K562 (cell line): ENCODE measurements at regions not wholly inside any gene's neighbourhood (a gene's known extent, or its start where the extent isn't known, plus 50 kb on each side); places are given as distances from the start of the nearest gene placed in this dataset.

ENCODE experiments used
- ARHGAP35 ChIP-seq: fragments of 450-650 bp; IDR thresholded peaks from 2 replicates; pipeline ENCODE4 v1.6.1; 2018; ENCODE audit not compliant: partially characterized antibody
- BCL6 ChIP-seq: fragments of 250-450 bp; sonication (Bioruptor Pico); IDR thresholded peaks from 2 replicates; pipeline ENCODE4 v1.4.0; 2020
- CBX2 ChIP-seq: fragments of 200-600 bp; sonication (generic); IDR thresholded peaks from one replicate; pipeline ENCODE4 v1.6.1; 2012; ENCODE audit warnings: mild to moderate bottlenecking, low read length, inconsistent platforms; ENCODE audit not compliant: insufficient read depth, poor library complexity, severe bottlenecking
- CLOCK ChIP-seq: fragments of 250-450 bp; sonication (Bioruptor Pico); IDR thresholded peaks from 2 replicates; pipeline ENCODE4 v1.4.0; 2020; ENCODE audit warnings: mild to moderate bottlenecking, moderate library complexity, borderline replicate concordance
- DDX20 ChIP-seq: fragments of 450-650 bp; IDR thresholded peaks from 2 replicates; pipeline ENCODE4 v1.6.1; 2016; ENCODE audit warnings: missing genetic modification characterization, low read depth, mild to moderate bottlenecking, missing compliant biosample characterization, moderate library complexity
- GMEB1 ChIP-seq: fragments of 250-450 bp; sonication (Bioruptor Pico); IDR thresholded peaks from 2 replicates; pipeline ENCODE4 v1.4.0; 2020; ENCODE audit warnings: mild to moderate bottlenecking
- HINFP ChIP-seq: fragments of 450-650 bp; conservative IDR thresholded peaks from 2 replicates; pipeline ENCODE4 v1.6.1; 2016; ENCODE audit warnings: missing genetic modification characterization, low read depth, mild to moderate bottlenecking, control low read depth, missing compliant biosample characterization
- IRF9 ChIP-seq: fragments of 450-650 bp; IDR thresholded peaks from 2 replicates; pipeline ENCODE4 v1.6.1; 2016; ENCODE audit warnings: missing biosample characterization, missing genetic modification characterization
- MED1 ChIP-seq: sonication (generic); formaldehyde crosslinking; IDR thresholded peaks from 2 replicates; pipeline ENCODE4 v1.8.1; 2023; ENCODE audit warnings: missing genetic modification reagents, borderline replicate concordance
- MLX ChIP-seq, 2 experiments: fragments of 450-650 bp in 1 of 2; sonication (generic) in 1 of 2; formaldehyde crosslinking; conservative IDR thresholded peaks; 2 replicates each; pipeline versions ENCODE4 v1.4.0 to v1.8.1; 2020 to 2022; ENCODE audit warnings: mild to moderate bottlenecking in 1 of 2, missing genetic modification reagents in 1 of 2
- NBN ChIP-seq: fragments of 450-650 bp; IDR thresholded peaks from 2 replicates; pipeline ENCODE4 v1.6.1; 2016; ENCODE audit warnings: low read depth, mild to moderate bottlenecking
- NFE2L1 ChIP-seq: fragments of 450-650 bp; IDR thresholded peaks from 2 replicates; pipeline ENCODE4 v1.6.1; 2016; ENCODE audit warnings: missing genetic modification characterization, low read depth, mild to moderate bottlenecking, missing compliant biosample characterization, moderate library complexity, borderline replicate concordance
- NFRKB ChIP-seq: fragments of 450-650 bp; IDR thresholded peaks from 2 replicates; pipeline ENCODE4 v1.6.1; 2016; ENCODE audit warnings: low read depth
- NR1H2 ChIP-seq: sonication (generic); formaldehyde crosslinking; IDR thresholded peaks from 2 replicates; pipeline ENCODE4 v1.4.0; 2020; ENCODE audit warnings: mild to moderate bottlenecking, missing genetic modification reagents
- NR3C1 ChIP-seq: sonication (generic); formaldehyde crosslinking; IDR thresholded peaks from 2 replicates; pipeline ENCODE4 v1.8.1; 2022; ENCODE audit warnings: missing genetic modification reagents
- POLR2AphosphoS5 ChIP-seq: IDR thresholded peaks from 2 replicates; pipeline ENCODE4 v1.6.1; 2011; ENCODE audit warnings: mild to moderate bottlenecking, low read depth, low read length, moderate library complexity; ENCODE audit not compliant: control insufficient read depth, insufficient read depth
- SMARCA4 ChIP-seq: fragments of 450-650 bp; IDR thresholded peaks from 2 replicates; pipeline ENCODE4 v1.6.1; 2016
- SNAPC5 ChIP-seq: fragments of 250-450 bp; sonication (Bioruptor Pico); IDR thresholded peaks from 2 replicates; pipeline ENCODE4 v1.8.0; 2021; ENCODE audit warnings: moderate library complexity, mild to moderate bottlenecking, inconsistent platforms
- SRSF7 ChIP-seq: fragments of 200-400 bp; formaldehyde crosslinking; optimal IDR thresholded peaks from 2 replicates; pipeline ENCODE3; 2017; ENCODE audit warnings: mild to moderate bottlenecking, low read depth, low read length
- ZC3H8 ChIP-seq: fragments of 450-650 bp; IDR thresholded peaks from 2 replicates; pipeline ENCODE4 v1.6.1; 2017
- ZNF174 ChIP-seq: fragments of 250-450 bp; sonication (Bioruptor Pico); IDR thresholded peaks from 2 replicates; pipeline ENCODE4 v1.4.0; 2020; ENCODE audit warnings: mild to moderate bottlenecking
- ZNF311 ChIP-seq: fragments of 250-450 bp; sonication (Bioruptor Pico); IDR thresholded peaks from 2 replicates; pipeline ENCODE4 v1.4.0; 2020; ENCODE audit warnings: mild to moderate bottlenecking, moderate library complexity
- ZNF324 ChIP-seq: fragments of 250-450 bp; sonication (Bioruptor Pico); IDR thresholded peaks from 2 replicates; pipeline ENCODE4 v1.4.0; 2020; ENCODE audit warnings: mild to moderate bottlenecking

- TF ChIP-seq MLX (CRISPR knock-in tag; conservative IDR thresholded peaks at IDR 0.05): no peak
- no peak for TF ChIP-seq SMARCA4
- peak; percentile 88 for TF ChIP-seq ZNF311 (CRISPR knock-in tag)
- TF ChIP-seq NFE2L1 (tag): peak; percentile 45
- TF ChIP-seq SRSF7: no peak
- no peak for TF ChIP-seq CLOCK (CRISPR knock-in tag)
- TF ChIP-seq ARHGAP35: no peak
- TF ChIP-seq IRF9 (tag): peak; percentile 94
- no peak for TF ChIP-seq SNAPC5 (CRISPR knock-in tag)
- peak; percentile 49; the same call in 1 of the 2 replicates for TF ChIP-seq BCL6 (CRISPR knock-in tag)
- no peak for TF ChIP-seq GMEB1 (CRISPR knock-in tag)
- TF ChIP-seq ZNF174 (CRISPR knock-in tag): no peak
- no peak for TF ChIP-seq POLR2AphosphoS5
- TF ChIP-seq NR1H2 (CRISPR knock-in tag): no peak
- peak; percentile 75 for TF ChIP-seq HINFP (tag)
- peak; percentile 55; the same call in 1 of the 2 replicates for TF ChIP-seq ZNF324 (CRISPR knock-in tag)
- TF ChIP-seq NBN: no peak
- TF ChIP-seq NR3C1 (CRISPR knock-in tag): no peak
- 0 out of 2 replicates have a peak, but pooled peaks have one; percentile 66 for TF ChIP-seq DDX20
- no peak for TF ChIP-seq CBX2
- TF ChIP-seq ZC3H8: no peak
- no peak for TF ChIP-seq MED1 (CRISPR knock-in tag)
- TF ChIP-seq NFRKB: no peak
Observed at GRCh38 chr12:124630791-124631313, 63.4 kb upstream of the NCOR2 start (continued).
